Motor neuron (in vitro differentiated cells): ENCODE measurements at regions not wholly inside any gene's neighbourhood (a gene's known extent, or its start where the extent isn't known, plus 50 kb on each side); places are given as distances from the start of the nearest gene placed in this dataset.
"Not testable (repeated sequence)": the region's sequence is repeated elsewhere in the genome, so short reads cannot be mapped to it uniquely, and the experiment has no call there.

ENCODE experiments used
- ATAC-seq, 8 experiments: fragments of 200-7000 bp; cut with Tn5 transposase; replicated peaks in 6 of 8; 2 replicates each; pipeline ENCODE4 v1.8.0; 2021; ENCODE audit warnings: mild to moderate bottlenecking in 8 of 8, moderate library complexity in 8 of 8
- H3K27ac ChIP-seq, 2 donors: fragments of 250-450 bp; sonication (Bioruptor Pico); 2 replicates each; pipeline ENCODE4 v1.9.0; 2021; ENCODE audit warnings: antibody characterized with exemption in 2 of 2, mild to moderate bottlenecking in 2 of 2, moderate library complexity in 1 of 2
- H3K4me1 ChIP-seq, 2 donors: fragments of 250-450 bp; sonication (Bioruptor Pico); replicated peaks in 1 of 2; 2 replicates each; pipeline ENCODE4 v1.6.1; 2021; ENCODE audit warnings: antibody characterized with exemption in 2 of 2, mild to moderate bottlenecking in 2 of 2, moderate library complexity in 1 of 2
- H3K4me3 ChIP-seq, 5 donors: fragments of 250-450 bp; sonication (Bioruptor Pico); 2 replicates each; pipeline ENCODE4 v1.9.0; 2021; ENCODE audit warnings: antibody characterized with exemption in 5 of 5, mild to moderate bottlenecking in 5 of 5, moderate library complexity in 4 of 5
- WGBS, 10 experiments: fragments of 450-650 bp; shearing (Covaris generic); methylation state at CpG; one replicate each; pipeline ENCODE4 v1.0.0; 2022; 5-methylcytosine and 5-hydroxymethylcytosine counted together
- in situ Hi-C, 9 experiments: fragments of 400-800 bp; cut with MboI; loops; one replicate each; pipeline ENCODE4 v1.15.0; 2021; ENCODE audit warnings: low sequenced_read_pairs in 9 of 9, low pct_unique_long_range_greater_than_20kb in 2 of 9; ENCODE audit not compliant: unreplicated experiment in 9 of 9

DNA sequence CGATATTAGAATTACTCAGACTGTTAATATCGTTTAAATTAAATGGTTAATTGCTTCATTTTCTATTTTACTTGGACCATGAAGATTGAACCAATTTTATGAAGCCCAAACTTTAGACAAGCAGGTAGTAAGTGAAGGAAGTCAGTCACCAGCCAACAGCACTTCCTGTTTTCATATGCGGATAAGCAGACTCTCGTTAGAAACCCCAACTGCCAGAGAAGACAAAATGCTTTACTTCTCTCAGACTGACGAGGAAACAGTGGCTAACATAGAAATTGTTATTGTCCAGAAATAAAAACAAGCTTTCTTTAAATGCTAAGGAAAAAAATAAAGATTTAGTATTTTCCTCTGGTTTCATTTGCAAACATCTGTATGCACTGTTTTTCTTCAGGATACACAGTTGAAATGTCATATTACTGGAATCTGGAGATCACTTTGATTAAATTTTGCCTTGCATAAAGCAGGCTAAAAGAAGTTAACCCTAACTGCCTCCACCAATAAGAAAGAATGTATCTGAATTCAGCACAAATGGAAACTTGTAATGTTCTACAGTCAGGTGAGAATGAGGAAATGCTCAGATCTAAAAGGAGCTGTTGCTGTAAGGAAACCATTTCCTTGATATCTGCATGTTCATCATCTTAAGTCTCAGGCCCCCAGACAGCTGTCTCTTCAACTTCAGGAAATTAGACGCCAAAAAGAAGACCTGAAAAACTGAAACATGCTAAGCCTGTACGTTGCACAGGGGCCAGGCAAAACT lies 129.8 kb upstream of the SAMSN1 start:
- H3K27ac ChIP-seq: no peak overlapping the region
- ATAC-seq: no peak
- 11 to 94% (median 72%) methylated on average over 3 to 7 of the region's 7 CpGs for WGBS, 10 experiments
- H3K4me3 ChIP-seq: no peak overlapping the region
- in situ Hi-C loops: no loop called here
- no peaks in the 10 kb centered on the region for H3K4me1 ChIP-seq

DNA sequence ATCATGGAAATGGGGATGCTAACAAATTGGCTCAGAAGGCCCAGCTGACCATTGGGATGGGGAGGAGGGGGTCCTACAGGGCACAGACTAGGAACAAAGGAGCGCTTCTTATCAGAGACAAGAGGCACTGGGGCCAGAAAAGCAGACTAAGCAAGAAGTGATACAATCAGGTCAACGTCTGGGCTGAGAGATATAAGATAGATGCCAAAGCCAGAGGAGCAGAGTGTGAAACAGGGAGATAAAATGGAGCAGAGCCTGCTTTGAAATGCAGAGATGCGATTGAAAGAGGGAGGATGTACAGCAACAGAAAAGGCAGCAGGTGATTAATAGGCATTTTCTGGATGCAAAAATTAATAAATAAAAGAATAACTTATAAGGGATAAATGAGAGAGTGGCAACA lies 127.5 kb upstream of the SAMSN1 start:
- Histone ChIP-seq H3K4me3 (no peak overlapping the region), H3K4me1 (no peaks in the 10 kb centered on the region), H3K27ac (no peak overlapping the region)
- no peak for ATAC-seq
- in situ Hi-C loops: no loop called here
- 7 to 86% (median 33%) methylated on average over 2 to 3 of the region's 3 CpGs for WGBS, 10 experiments

DNA sequence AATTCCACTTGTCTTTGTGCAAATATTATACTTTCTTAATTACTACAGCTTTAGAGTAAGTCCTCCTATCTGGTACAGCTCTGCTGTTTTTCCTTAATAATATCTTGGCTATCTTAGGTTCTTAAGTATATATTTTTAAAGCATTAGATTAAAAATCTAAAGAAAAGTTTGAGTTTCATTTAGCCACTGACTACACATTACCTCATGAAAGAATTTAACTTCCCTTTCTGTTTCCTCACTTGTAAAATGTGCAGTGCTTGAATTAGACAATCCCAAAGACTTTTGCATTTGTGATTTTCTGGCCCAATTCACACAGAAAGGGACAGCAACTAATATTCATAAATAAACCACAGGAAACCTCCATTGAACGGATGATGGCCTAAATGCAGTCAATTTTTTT lies 126.4 kb upstream of the SAMSN1 start:
- Histone ChIP-seq H3K27ac (no peak overlapping the region), H3K4me1 (no peaks in the 10 kb centered on the region), H3K4me3 (no peak overlapping the region)
- in situ Hi-C loops: no loop called here
- no peak for ATAC-seq
- 0 to 100% (median 56%) methylated on average over 1 of the region's 1 CpG; no CpG with 5 or more reads in 2 of the 10 experiments for WGBS, 10 experiments

DNA sequence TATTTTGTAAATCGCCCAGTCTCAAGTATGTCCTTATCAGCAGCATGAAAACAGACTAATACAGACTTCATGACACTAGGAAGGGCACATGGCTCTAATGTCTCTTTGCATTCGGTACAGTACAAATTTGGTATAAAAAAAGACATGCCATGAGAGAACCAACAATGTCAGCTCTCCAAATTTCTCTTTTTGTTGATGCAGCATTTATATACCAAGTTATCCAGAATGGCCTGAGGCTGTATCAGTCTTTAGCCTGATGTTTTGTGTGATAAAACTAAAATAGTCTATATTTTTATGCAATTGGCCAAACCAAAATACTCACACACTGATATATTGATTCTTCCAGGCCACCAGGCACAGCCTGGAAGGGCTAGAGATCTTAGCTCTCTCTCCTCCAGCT lies 124.3 kb upstream of the SAMSN1 start:
- no peaks in the 10 kb centered on the region for H3K4me1 ChIP-seq
- WGBS, 10 experiments: 0 to 100% (median 48%) methylated on average over 1 to 2 of the region's 2 CpGs; no CpG with 5 or more reads in 2 of the 10 experiments
- no peak overlapping the region for H3K27ac ChIP-seq
- ATAC-seq: no peak
- no peak overlapping the region for H3K4me3 ChIP-seq
- in situ Hi-C loops: no loop called here

DNA sequence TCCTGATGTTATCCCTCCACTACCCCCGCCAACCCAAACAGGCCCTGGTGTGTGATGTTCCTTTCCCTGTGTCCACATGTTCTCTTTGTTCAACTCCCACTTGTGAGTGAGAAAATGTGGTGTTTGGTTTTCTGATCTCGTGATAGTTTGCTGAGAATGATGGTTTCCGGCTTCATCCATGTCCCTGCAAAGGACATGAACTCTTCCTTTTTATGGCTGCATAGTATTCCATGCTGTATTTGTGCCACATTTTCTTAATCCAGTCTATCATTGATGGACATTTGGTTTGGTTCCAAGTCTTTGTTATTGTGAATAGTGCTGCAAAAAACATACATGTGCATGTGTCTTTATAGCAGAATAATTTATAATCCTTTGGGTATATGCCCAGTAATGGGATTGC lies 123.0 kb upstream of the SAMSN1 start:
- ATAC-seq, in situ Hi-C loops, H3K4me1 ChIP-seq, H3K27ac ChIP-seq, H3K4me3 ChIP-seq: not testable (repeated sequence)
- WGBS, 10 experiments: 8 to 100% (median 78%) methylated on average over 2 to 3 of the region's 3 CpGs; no CpG with 5 or more reads in 4 of the 10 experiments

DNA sequence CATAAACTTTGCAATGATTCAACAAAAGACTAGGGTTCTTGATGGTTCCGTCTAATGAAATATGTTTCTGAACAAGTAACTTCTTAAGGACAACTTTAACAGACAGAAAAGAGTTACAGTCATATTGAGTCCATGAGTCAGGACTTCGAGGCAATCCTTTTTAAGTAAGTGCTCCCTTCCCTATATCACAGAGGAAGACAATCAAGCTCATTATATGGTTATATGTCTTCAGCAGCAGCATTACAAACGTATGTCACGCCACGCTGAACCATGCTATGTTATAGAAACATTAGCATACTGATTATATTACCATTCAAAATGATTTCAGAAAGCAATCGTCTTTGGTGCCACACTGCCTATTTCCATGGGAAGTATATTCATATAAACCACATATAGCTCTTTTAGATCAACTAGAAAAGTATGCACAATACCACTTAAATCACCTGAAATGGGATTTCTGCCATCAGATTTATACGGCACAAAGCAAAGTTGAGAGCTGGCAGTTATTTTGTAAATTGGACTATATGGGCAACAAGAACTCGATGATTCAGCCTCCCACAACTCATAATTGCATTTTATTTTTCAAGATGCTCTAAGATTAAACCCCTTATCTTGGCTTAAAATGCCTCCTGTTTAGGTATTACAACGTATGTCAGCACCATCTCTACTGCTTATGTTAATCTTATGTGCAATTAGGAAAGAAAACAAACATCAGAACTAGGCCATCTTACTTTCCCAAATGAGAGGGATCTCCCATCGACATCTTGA lies 111.3 kb upstream of the SAMSN1 start:
- in situ Hi-C loops: no loop called here
- ATAC-seq: no peak
- Histone ChIP-seq H3K4me3 (no peak overlapping the region), H3K4me1 (no peaks in the 10 kb centered on the region), H3K27ac (no peak overlapping the region)
- 16 to 92% (median 76%) methylated on average over 4 to 10 of the region's 10 CpGs for WGBS, 10 experiments

DNA sequence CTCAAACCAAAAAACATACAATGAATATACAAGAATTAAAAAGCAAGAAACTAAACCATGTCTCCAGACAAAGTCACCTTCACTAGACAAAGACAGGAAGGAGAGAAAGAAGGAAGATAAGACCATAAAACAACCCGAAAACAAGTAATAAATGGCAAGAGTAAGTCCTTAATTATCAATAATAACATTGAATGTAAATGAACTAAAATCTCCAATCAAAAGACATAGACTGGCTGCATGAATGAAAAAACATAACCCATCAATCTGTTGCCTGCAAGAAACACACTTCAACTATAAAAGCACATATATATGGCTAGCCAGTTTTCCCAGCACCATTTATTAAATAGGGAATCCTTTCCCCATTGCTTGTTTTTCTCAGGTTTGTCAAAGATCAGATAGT lies 100.8 kb upstream of the SAMSN1 start:
- in situ Hi-C loops: no loop called here
- 0 to 88% (median 56%) methylated on average over 1 of the region's 1 CpG for WGBS, 10 experiments
- ATAC-seq: no peak
- H3K27ac ChIP-seq: no peak overlapping the region
- H3K4me3 ChIP-seq: no peak overlapping the region
- no peaks in the 10 kb centered on the region for H3K4me1 ChIP-seq

DNA sequence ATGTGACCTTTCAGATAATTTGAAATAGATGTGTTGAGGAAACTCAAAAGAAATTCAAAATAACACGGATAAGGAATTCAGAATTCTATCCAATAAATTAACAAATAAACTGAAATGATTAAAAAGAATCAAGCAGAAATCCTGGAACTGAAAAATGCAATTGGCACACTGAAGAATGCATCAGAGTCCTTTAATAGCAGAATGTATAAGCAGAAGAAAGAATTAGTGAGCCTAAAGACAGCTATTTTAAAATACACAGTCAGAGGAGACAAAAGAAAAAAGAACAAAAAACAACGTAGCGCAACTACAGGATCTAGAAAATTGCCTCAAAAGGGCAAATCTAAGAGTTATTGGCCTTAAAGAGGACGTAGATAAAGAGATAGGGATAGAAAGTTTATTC lies 99.6 kb upstream of the SAMSN1 start:
- no peaks in the 10 kb centered on the region for H3K4me1 ChIP-seq
- ATAC-seq: no peak
- no peak overlapping the region for H3K27ac ChIP-seq
- 19 to 92% (median 65%) methylated on average over 2 to 4 of the region's 4 CpGs for WGBS, 10 experiments
- in situ Hi-C loops: no loop called here
- no peak overlapping the region for H3K4me3 ChIP-seq

DNA sequence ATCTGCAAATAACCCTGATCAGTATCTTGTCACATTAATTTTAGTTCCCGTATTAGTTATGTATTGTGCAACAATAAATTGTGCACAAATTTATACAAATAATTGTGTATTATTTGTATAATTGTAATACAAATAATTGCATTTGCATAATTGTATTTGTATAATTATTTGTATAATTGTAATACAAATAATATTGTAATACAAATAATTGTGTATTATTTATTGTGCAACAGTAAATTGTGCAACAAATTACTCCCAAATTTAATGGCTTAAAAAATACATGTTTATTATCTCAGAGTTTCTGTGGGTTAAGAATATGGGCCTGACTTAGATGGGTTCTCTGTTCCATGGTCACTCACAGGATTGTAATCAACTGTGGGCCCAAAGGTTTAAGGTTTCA lies 86.2 kb upstream of the SAMSN1 start:
- whole genome bisulfite sequencing, 10 experiments: 22 to 100% (median 89%) methylated on average over 1 of the region's 1 CpG; no CpG with 5 or more reads in 1 of the 10 experiments
- no peak for ATAC-seq
- in situ Hi-C loops: no loop called here
- Histone ChIP-seq H3K4me1 (peaks cover 8 to 18% of the 10 kb centered on the region in 2 donors), H3K27ac (no peak overlapping the region), H3K4me3 (no peak overlapping the region)

DNA sequence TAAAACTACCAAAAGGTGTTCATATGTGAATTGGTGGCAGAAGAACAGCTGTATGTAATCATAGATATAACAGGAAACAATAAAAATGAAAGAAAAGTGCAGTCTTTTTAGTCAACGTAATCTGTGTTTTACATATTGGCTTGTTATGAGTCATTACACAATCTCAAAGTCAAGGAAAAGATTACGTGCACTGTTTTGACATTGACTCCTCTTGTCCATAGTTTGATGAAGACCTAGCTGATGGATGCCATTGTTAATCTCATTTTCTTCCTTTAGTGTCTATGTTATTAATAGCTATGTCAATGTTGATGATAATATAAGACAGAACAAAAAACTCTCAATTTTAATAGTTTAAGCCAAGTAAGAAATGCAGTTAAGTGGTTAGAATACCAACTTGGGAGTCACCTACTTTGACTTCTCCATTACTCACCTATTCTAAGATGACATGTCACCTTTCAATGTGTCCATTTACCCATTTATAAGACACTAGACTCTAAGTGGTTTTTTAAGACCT lies 84.5 kb upstream of the SAMSN1 start:
- in situ Hi-C loops: no loop called here
- peaks cover 8 to 18% of the 10 kb centered on the region in 2 donors for H3K4me1 ChIP-seq
- no peak overlapping the region for H3K4me3 ChIP-seq
- no peak overlapping the region for H3K27ac ChIP-seq
- peak in 4 of 8 experiments; percentile 22 to 71 (median 60) for ATAC-seq
- 8 to 100% (median 75%) methylated on average over 1 to 2 of the region's 2 CpGs; no CpG with 5 or more reads in 1 of the 10 experiments for WGBS, 10 experiments

DNA sequence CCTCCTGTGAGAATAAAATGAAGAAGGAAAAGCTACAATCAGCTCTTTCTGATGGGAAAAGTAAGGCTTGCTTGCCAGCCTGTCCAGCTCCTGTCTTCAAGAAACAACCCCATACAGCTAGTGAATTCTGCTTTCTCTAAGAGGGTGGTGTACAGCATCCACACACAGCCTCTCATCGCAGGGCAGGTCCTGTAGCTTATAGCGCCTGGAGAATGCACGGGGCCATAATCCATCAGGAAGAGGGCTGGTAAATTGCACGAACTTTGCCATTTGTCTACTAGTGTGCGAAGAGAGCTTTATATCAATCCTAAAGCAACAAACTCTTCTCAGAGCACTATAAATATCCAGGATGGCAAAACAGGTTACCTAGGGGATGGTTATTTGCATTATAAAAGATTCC lies 83.3 kb upstream of the SAMSN1 start:
- 0 to 75% (median 17%) methylated on average over 2 to 5 of the region's 5 CpGs; no CpG with 5 or more reads in 1 of the 10 experiments for WGBS, 10 experiments

DNA sequence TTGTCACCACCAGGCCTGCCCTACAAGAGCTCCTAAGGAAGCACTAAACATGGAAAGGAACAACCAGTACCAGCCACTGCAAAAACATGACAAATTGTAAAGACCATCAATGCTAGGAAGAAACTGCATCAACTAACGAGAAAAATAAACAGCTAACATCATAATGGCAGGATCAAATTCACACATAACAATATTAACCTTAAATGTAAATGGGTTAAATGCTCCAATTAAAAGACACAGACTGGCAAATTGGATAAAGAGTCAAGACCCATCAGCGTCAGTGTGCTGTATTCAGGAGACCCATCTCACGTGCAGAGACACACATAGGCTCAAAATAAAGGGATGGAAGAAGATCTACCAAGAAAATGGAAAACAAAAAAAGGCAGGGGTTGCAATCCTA lies 77.0 kb upstream of the SAMSN1 start:
- H3K27ac ChIP-seq, in situ Hi-C loops, H3K4me3 ChIP-seq, ATAC-seq, H3K4me1 ChIP-seq: not testable (repeated sequence)
- WGBS, 10 experiments: 7 to 90% (median 39%) methylated on average over 2 to 3 of the region's 3 CpGs; no CpG with 5 or more reads in 4 of the 10 experiments

More for the DNA sequence above, 83.3 kb upstream of the SAMSN1 start:
- peak in 5 of 8 experiments; percentile 47 to 89 (median 63) for ATAC-seq
- Histone ChIP-seq H3K4me3 (no peak overlapping the region), H3K27ac (peak overlapping the region in 1 of 2 donors; percentile 6), H3K4me1 (peaks cover 8 to 18% of the 10 kb centered on the region in 2 donors)
- in situ Hi-C loops: no loop called here

DNA sequence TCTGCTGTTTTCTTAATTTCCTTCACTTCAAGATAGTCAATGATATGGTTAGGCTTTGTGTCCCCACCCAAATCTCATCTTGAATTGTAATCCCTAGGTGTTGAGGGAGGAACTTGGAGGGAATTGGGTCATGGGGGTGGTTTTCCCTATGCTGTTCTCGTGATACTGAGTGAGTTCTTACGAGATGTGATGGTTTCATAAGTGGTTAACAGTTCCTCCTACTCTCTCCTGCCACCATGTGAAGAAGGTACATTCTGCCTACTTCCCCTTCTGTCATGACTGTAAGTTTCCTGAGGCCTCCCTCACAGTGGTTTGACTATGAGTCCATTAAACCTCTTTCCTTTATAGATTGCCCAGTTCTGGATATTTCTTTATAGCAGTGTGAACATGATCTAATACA lies 74.0 kb upstream of the SAMSN1 start:
- Histone ChIP-seq H3K27ac (no peak overlapping the region), H3K4me1 (peaks cover 4 to 8% of the 10 kb centered on the region in 2 donors), H3K4me3 (no peak overlapping the region)
- ATAC-seq: no peak
- 0 to 100% (median 50%) methylated on average over 1 to 2 of the region's 2 CpGs; no CpG with 5 or more reads in 3 of the 10 experiments for WGBS, 10 experiments
- in situ Hi-C loops: no loop called here
